ENCODE measurements at regions not wholly inside any gene's neighbourhood (a gene's known extent, or its start where the extent isn't known, plus 50 kb on each side); places are given as distances from the start of the nearest gene placed in this dataset.

- no peaks in the 10 kb centered on the region for H3K9me3 ChIP-seq
- H3K36me3 ChIP-seq: no peaks in the 10 kb centered on the region
- no peak overlapping the region for H3K4me3 ChIP-seq (ENCODE audit: low read depth in 1 of 2, low read length in 1 of 2)
- H3K27ac ChIP-seq: no peak overlapping the region
- peaks cover 4% of the 10 kb centered on the region for H3K27me3 ChIP-seq
- no peak for TF ChIP-seq CTCF (IDR thresholded peaks at IDR 0.05)
- H3K4me1 ChIP-seq (ENCODE audit: control insufficient read depth in 1 of 2, insufficient read depth in 1 of 2, low read depth in 1 of 2, low read length in 1 of 2): peaks cover 5 to 9% of the 10 kb centered on the region in 2 experiments
These were observed 60.6 kb upstream of the DDHD1 start for GRCh38 chr14:53213761-53214160.

- TF ChIP-seq CTCF (IDR thresholded peaks at IDR 0.05): no peak
These were observed 56.2 kb upstream of the DDHD1 start for GRCh38 chr14:53209370-53209769.

More at GRCh38 chr14:53209370-53209769, 56.2 kb upstream of the DDHD1 start:
- Histone ChIP-seq H3K36me3 (no peaks in the 10 kb centered on the region), H3K4me3 (ENCODE audit: low read depth in 1 of 2, low read length in 1 of 2) (no peak overlapping the region), H3K4me1 (ENCODE audit: control insufficient read depth in 1 of 2, insufficient read depth in 1 of 2, low read depth in 1 of 2, low read length in 1 of 2) (no peaks in the 10 kb centered on the region), H3K27ac (no peak overlapping the region), H3K27me3 (no peaks in the 10 kb centered on the region), H3K9me3 (no peaks in the 10 kb centered on the region)

Measured in neutrophil (primary cell).